Heart right ventricle (tissue), 16 donors: ENCODE measurements at regions not wholly inside any gene's neighbourhood (a gene's known extent, or its start where the extent isn't known, plus 50 kb on each side); places are given as distances from the start of the nearest gene placed in this dataset.

Experiments used
- ATAC-seq, 8 donors: fragments of 200-7000 bp; cut with Tn5 transposase; one replicate each; pipeline ENCODE4 v1.9.1; 2020; ENCODE audit warnings: mild to moderate bottlenecking in 8 of 8, moderate library complexity in 8 of 8, moderate number of reproducible peaks in 1 of 8
- DNase-seq, 2 donors: peaks; one replicate each; pipeline ENCODE4 v3.0.0-alpha.2; 2020
- H3K27ac ChIP-seq, 10 donors: fragments of 200-600 bp; sonication (generic) in 2 of 10; one replicate each; pipeline versions ENCODE4 v1.5.0 to v1.8.0; 2020 to 2022; ENCODE audit warnings: mild to moderate bottlenecking in 3 of 10
- H3K27me3 ChIP-seq, 7 donors: fragments of 200-600 bp; one replicate each; pipeline ENCODE4 v1.8.0; 2021 to 2022; ENCODE audit warnings: mild to moderate bottlenecking in 2 of 7
- H3K36me3 ChIP-seq, 9 donors: fragments of 200-600 bp; sonication (generic) in 1 of 9; one replicate each; pipeline versions ENCODE4 v1.5.0 to v1.8.0; 2020 to 2022; ENCODE audit warnings: mild to moderate bottlenecking in 2 of 9
- H3K4me1 ChIP-seq, 9 donors: fragments of 200-600 bp; sonication (generic) in 1 of 9; one replicate each; pipeline versions ENCODE4 v1.5.0 to v1.8.0; 2020 to 2022; ENCODE audit warnings: mild to moderate bottlenecking in 4 of 9
- H3K4me3 ChIP-seq, 10 donors: fragments of 200-600 bp; sonication (generic) in 2 of 10; one replicate each; pipeline versions ENCODE4 v1.5.0 to v1.8.0; 2020 to 2022; ENCODE audit warnings: mild to moderate bottlenecking in 7 of 10, moderate library complexity in 2 of 10
- H3K9me3 ChIP-seq, 11 donors: fragments of 200-600 bp in 10 of 11; sonication (generic) in 2 of 11; one replicate each; pipeline versions ENCODE4 v1.5.0 to v1.8.0; 2013 to 2022; ENCODE audit warnings: mild to moderate bottlenecking in 2 of 11, control low read depth in 1 of 11, moderate library complexity in 1 of 11
- WGBS, 2 donors: extraction: QIAGEN DNeasy Blood & Tissue Kit; methylation state at CpG; one replicate each; pipeline ENCODE4 v1.1.7; 2013; ENCODE audit warnings: inconsistent platforms in 1 of 2; 5-methylcytosine and 5-hydroxymethylcytosine counted together
- intact Hi-C, 10 donors: fragments of 100-400 bp; cut with DNase I; formaldehyde crosslinking; loops; one replicate each; pipeline versions ENCODE4 v1.11.1 to v1.14.2; 2022
- TF ChIP-seq, protein P1 (sequence below), 9 donors: fragments of 200-600 bp; sonication (generic) in 2 of 9; IDR thresholded peaks; one replicate each; pipeline versions ENCODE4 v1.5.0 to v1.8.0; 2021 to 2022; ENCODE audit warnings: antibody characterized with exemption in 9 of 9, mild to moderate bottlenecking in 5 of 9, moderate library complexity in 1 of 9
- donor health status: Arrhythmogenic right ventricular cardiomyopathy.
- donor health status: ischemic (EF 13 %, LVEDD 7.1; RV severe dilation, severe dysfunction).
- donor health status: healthy with polysubstance abuse.
- donor health status: DM: no; HTN: yes; CAD: no.
- donor health status: DM: no; HTN: no; CAD: no.
- donor health status: ischemic (EF 25% LVEDD 6.9; RV normal size, moderate dysfunction).
- donor health status: ischemic (EF 25% LVEDD 5.7; RV mildly dilated, moderate dysfunction).
- donor health status: healthy.
- donor health status: DM: yes; HTN: yes; CAD: no.
- donor health status: Ischemic cardiomyopathy.
- donor health status: ischemic (EF 35%, LVEDD 5.7; RV mildly dilated, moderate dysfunction).
- donor health status: nonischemic (EF 11% LVEDD 7.7; RV severe dilation, severe dysfunction).
- donor health status: DM: yes; HTN: yes; CAD: no.
- donor health status: PGD.
- donor health status: ischemic (EF 29% LVEDD 5.4; RV normal size, mild dysfunction).
- donor health status: nonischemic (EF 23%, LVEDD 6.1; RV moderate dilation, normal function).

DNA sequence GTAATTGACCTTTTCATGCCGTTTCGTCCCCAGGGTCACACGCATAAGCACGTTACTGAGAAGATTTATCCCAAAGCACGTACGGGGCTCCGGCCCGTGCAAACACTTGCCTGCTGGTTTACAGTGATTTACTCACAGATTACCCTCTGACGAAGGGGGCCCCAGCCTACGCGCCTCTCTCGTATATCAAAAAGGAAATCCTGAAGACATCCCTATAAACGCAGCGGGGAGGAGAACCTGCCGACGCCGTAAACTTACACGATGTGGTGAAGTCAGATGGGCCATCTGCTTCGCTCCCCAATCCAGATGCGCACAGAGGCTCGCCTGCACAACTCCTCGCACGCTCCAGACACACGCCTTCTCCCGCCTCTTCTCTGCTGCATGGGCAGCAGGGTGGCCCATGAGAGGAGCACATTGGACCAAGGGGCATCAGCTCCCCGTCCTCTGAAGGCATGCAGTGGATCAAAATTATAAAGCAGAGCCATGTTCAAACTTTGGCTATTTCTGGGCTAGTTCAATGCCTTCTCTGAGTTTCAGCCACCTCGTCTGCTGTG is 123.6 kb downstream of the MN1 start:
- no peaks in the 10 kb centered on the region for H3K27me3 ChIP-seq
- WGBS, 2 donors, result 82 to 85% methylated on average over 27 of the region's 27 CpGs
- intact Hi-C loops, result no loop called here
- H3K4me1 ChIP-seq, result peaks cover 3 to 12% (median 10%) of the 10 kb centered on the region in 9 donors
- no peak overlapping the region for H3K27ac ChIP-seq
- DNase-seq, result no peak
- H3K36me3 ChIP-seq, result no peaks in the 10 kb centered on the region
- H3K9me3 ChIP-seq, result peaks cover 0 to 9% (median 0%) of the 10 kb centered on the region in 11 donors
- ATAC-seq, result no peak
- H3K4me3 ChIP-seq, result no peak overlapping the region
- TF ChIP-seq, protein P1, sequence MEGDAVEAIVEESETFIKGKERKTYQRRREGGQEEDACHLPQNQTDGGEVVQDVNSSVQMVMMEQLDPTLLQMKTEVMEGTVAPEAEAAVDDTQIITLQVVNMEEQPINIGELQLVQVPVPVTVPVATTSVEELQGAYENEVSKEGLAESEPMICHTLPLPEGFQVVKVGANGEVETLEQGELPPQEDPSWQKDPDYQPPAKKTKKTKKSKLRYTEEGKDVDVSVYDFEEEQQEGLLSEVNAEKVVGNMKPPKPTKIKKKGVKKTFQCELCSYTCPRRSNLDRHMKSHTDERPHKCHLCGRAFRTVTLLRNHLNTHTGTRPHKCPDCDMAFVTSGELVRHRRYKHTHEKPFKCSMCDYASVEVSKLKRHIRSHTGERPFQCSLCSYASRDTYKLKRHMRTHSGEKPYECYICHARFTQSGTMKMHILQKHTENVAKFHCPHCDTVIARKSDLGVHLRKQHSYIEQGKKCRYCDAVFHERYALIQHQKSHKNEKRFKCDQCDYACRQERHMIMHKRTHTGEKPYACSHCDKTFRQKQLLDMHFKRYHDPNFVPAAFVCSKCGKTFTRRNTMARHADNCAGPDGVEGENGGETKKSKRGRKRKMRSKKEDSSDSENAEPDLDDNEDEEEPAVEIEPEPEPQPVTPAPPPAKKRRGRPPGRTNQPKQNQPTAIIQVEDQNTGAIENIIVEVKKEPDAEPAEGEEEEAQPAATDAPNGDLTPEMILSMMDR (IDR thresholded peaks at IDR 0.05), result no peak

DNA sequence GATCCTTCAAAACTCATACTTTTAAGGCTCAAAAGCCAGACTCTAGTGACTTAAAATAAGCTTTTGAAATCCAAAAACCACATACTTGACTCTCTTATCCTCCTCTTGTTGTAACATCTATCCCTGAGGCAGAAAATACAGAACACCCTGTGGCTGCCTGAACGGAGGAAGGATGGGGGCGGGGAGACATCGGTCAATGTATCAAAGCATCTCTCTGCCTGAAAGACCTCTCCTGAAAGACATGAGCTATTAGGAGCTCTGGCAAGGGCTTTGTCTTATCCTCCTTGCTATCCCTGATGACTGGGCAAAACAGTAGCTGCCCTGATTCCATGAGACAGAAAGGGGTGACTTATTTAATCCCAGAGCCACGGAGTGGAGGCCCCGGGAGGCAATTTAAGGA is 122.4 kb downstream of the MN1 start:
- 74 to 79% methylated on average over 5 of the region's 5 CpGs for WGBS, 2 donors
- H3K36me3 ChIP-seq, result no peaks in the 10 kb centered on the region
- H3K4me3 ChIP-seq, result no peak overlapping the region
- no peaks in the 10 kb centered on the region for H3K27me3 ChIP-seq
- TF ChIP-seq, protein P1 (IDR thresholded peaks at IDR 0.05), result no peak
- DNase-seq (no peak), ATAC-seq (no peak)
- intact Hi-C loops, result no loop called here
- H3K27ac ChIP-seq, result no peak overlapping the region
- peaks cover 0 to 9% (median 0%) of the 10 kb centered on the region in 11 donors for H3K9me3 ChIP-seq
- H3K4me1 ChIP-seq, result peaks cover under 1 to 4% (median 2%) of the 10 kb centered on the region in 9 donors

DNA sequence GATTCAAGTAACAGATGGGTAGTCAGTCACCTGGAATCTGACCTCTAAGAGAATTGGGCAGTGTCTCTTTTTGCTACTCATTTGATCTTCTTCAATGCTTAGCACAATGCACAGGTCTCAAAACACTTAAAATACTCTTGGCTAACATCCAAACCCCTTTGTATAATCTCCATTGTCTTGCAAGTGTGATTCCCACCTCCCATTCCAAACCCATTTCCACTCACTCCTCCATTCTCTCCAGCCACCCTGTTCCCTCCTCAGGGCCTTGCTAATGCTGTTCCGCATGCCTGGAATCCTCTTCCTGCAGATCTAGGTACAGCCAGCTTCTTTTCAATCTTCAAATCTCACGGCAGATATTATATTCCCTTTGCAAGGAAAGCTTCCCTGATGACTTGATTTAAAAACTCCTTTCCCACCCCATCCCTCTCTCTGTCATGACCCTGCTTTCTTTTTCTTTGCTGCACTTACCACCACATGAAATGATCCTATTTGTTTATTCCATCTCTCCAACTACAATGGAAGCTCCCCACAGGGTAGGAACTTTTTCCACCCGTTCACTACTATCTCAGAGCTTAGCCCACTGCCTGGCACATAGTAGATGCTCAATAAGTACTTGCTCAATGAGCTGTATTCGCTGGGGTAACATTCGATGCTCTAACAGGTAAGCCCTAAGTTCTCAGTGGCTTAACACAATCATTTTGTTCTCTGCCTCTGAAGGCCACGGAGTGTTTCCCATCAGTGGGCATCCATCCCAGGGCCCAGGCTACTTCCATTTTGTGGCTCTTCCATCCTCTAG is 121.7 kb downstream of the MN1 start:
- Histone ChIP-seq H3K9me3 (peaks cover 0 to 9% (median 0%) of the 10 kb centered on the region in 11 donors), H3K4me1 (peaks cover 0 to 2% (median 0%) of the 10 kb centered on the region in 9 donors), H3K27ac (no peak overlapping the region), H3K36me3 (no peaks in the 10 kb centered on the region), H3K27me3 (no peaks in the 10 kb centered on the region), H3K4me3 (no peak overlapping the region)
- 95% methylated on average over 6 of the region's 6 CpGs for WGBS, 2 donors
- no peak for DNase-seq
- intact Hi-C loops, result no loop called here
- no peak for ATAC-seq
- TF ChIP-seq, protein P1 (IDR thresholded peaks at IDR 0.05), result no peak

DNA sequence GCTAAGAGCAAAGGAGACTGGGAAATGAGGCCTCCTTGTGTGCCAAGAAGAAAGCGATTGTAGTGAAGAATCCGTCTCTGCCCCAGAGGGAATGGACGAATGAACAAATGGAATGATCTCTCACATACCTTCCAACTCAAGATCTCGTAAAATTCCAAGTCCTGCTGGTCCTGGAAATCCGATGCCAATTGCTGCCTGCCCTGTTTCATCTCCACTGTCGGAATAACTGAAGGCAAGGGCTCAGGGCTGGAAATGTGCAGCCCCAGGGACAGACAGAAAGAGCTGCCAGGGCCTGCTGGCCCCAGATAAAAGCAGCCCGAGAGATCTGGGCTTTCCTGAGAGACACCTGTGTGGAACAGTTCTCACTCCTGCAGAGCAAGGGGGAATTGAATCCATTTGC is 120.9 kb downstream of the MN1 start:
- H3K4me1 ChIP-seq, result peaks cover 0 to 10% (median 5%) of the 10 kb centered on the region in 9 donors
- intact Hi-C loops, result no loop called here
- TF ChIP-seq, protein P1 (IDR thresholded peaks at IDR 0.05), result no peak
- no peaks in the 10 kb centered on the region for H3K27me3 ChIP-seq
- DNase-seq (no peak), ATAC-seq (no peak)
- H3K36me3 ChIP-seq, result no peaks in the 10 kb centered on the region
- no peak overlapping the region for H3K27ac ChIP-seq
- peaks cover 0 to 9% (median 0%) of the 10 kb centered on the region in 11 donors for H3K9me3 ChIP-seq
- WGBS, 2 donors, result 86 to 88% methylated on average over 7 of the region's 7 CpGs
- H3K4me3 ChIP-seq, result no peak overlapping the region
